IMR-90 (cell line): ENCODE measurements at regions not wholly inside any gene's neighbourhood (a gene's known extent, or its start where the extent isn't known, plus 50 kb on each side); places are given as distances from the start of the nearest gene placed in this dataset.
"Not testable (repeated sequence)": the region's sequence is repeated elsewhere in the genome, so short reads cannot be mapped to it uniquely, and the experiment has no call there.

ENCODE experiments used
- ATAC-seq: fragments of 200-7000 bp; cut with Tn5 transposase; 2 replicates; pipeline ENCODE4 v1.9.1; 2020; ENCODE audit warnings: low read depth, mild to moderate bottlenecking, moderate library complexity
- BruUV-seq: library from RNA; stranded (reverse); fragments of 400-500 nt; replicated peaks from 2 replicates; lab custom pipeline; 2021; lab: Mats Ljungman, UMichigan
- CTCF ChIA-PET: fragments of 300-600 bp; formaldehyde crosslinking; extraction: SDS; loops from one replicate; lab custom pipeline; 2021; ENCODE audit warnings: antibody characterized with exemption; lab: Yijun Ruan, JAX
- POLR2A ChIA-PET: fragments of 300-600 bp; sonication (Branson Sonifier 250); formaldehyde crosslinking; loops from one replicate; lab custom pipeline; 2022; ENCODE audit warnings: antibody characterized with exemption; ENCODE audit not compliant: unreplicated experiment; lab: Charles Lee
- DNase-seq: peaks from one replicate; pipeline ENCODE4 v3.0.0; 2013
- H2AFZ ChIP-seq: replicated peaks from 2 replicates; pipeline ENCODE3; 2013; ENCODE audit warnings: low read length, mild to moderate bottlenecking; ENCODE audit not compliant: poor library complexity
- H2AK5ac ChIP-seq: 2 replicates; pipeline ENCODE4 v1.6.1; 2013; ENCODE audit warnings: low read depth, low read length, inconsistent platforms
- H2AK9ac ChIP-seq: replicated peaks from 2 replicates; pipeline ENCODE3; 2013; ENCODE audit warnings: mild to moderate bottlenecking, low read depth, low read length, moderate library complexity; ENCODE audit not compliant: poor library complexity
- H2BK120ac ChIP-seq: 2 replicates; pipeline ENCODE4 v1.6.1; 2013; ENCODE audit warnings: low read depth, low read length, inconsistent platforms
- H2BK15ac ChIP-seq: 3 replicates; pipeline ENCODE4 v1.6.1; 2013; ENCODE audit warnings: low read depth, low read length, inconsistent platforms
- H2BK20ac ChIP-seq: 2 replicates; pipeline ENCODE4 v1.6.1; 2013; ENCODE audit warnings: low read depth, mild to moderate bottlenecking, inconsistent platforms, low read length, moderate library complexity
- H2BK5ac ChIP-seq: 2 replicates; pipeline ENCODE4 v1.6.1; 2013; ENCODE audit warnings: mild to moderate bottlenecking, low read depth, low read length, inconsistent platforms; ENCODE audit not compliant: poor library complexity, severe bottlenecking
- H3K14ac ChIP-seq: replicated peaks from 2 replicates; pipeline ENCODE4 v1.6.1; 2013; ENCODE audit warnings: low read depth, low read length, inconsistent platforms
- H3K18ac ChIP-seq: 2 replicates; pipeline ENCODE4 v1.6.1; 2013; ENCODE audit warnings: low read depth, low read length, control low read depth
- H3K23ac ChIP-seq: 2 replicates; pipeline ENCODE4 v1.6.1; 2013; ENCODE audit warnings: low read depth, low read length, inconsistent platforms
- H3K27ac ChIP-seq: 2 replicates; pipeline ENCODE4 v1.5.1; 2013; ENCODE audit warnings: mild to moderate bottlenecking, control low read depth, low read length; ENCODE audit not compliant: insufficient read depth
- H3K27me3 ChIP-seq: 2 replicates; pipeline ENCODE4 v1.6.1; 2013; ENCODE audit warnings: low read length; ENCODE audit not compliant: control insufficient read depth, insufficient read depth
- H3K36me3 ChIP-seq: 2 replicates; pipeline ENCODE4 v1.6.1; 2013; ENCODE audit warnings: low read length, mixed read lengths; ENCODE audit not compliant: control insufficient read depth, insufficient read depth
- H3K4ac ChIP-seq: 2 replicates; pipeline ENCODE4 v1.6.1; 2013; ENCODE audit warnings: low read depth, low read length, inconsistent platforms
- H3K4me1 ChIP-seq: 2 replicates; pipeline ENCODE4 v1.6.1; 2013; ENCODE audit warnings: low read length, mixed read lengths; ENCODE audit not compliant: control insufficient read depth, insufficient read depth
- H3K4me2 ChIP-seq: 2 replicates; pipeline ENCODE4 v1.6.1; 2013; ENCODE audit warnings: low read depth, mild to moderate bottlenecking, control low read depth, low read length, moderate library complexity
- H3K4me3 ChIP-seq: 2 replicates; pipeline ENCODE4 v1.5.1; 2013; ENCODE audit warnings: low read depth, mild to moderate bottlenecking, control low read depth, low read length, moderate library complexity; ENCODE audit not compliant: insufficient read depth
- H3K56ac ChIP-seq: 2 replicates; pipeline ENCODE4 v1.6.1; 2013; ENCODE audit warnings: low read length, inconsistent platforms; ENCODE audit not compliant: insufficient read depth; ENCODE audit errors: extremely low read depth
- H3K79me1 ChIP-seq, 2 experiments: 2 replicates each; pipeline ENCODE4 v1.6.1; 2013; ENCODE audit warnings: low read length in 2 of 2, inconsistent platforms in 1 of 2, low read depth in 1 of 2
- H3K9ac ChIP-seq: 2 replicates; pipeline ENCODE4 v1.6.1; 2013; ENCODE audit warnings: low read depth, low read length, control low read depth
- H3K9me1 ChIP-seq: 2 replicates; pipeline ENCODE4 v1.6.1; 2013; ENCODE audit warnings: low read length, inconsistent platforms; ENCODE audit not compliant: insufficient read depth
- H3K9me3 ChIP-seq: 2 replicates; pipeline ENCODE4 v1.6.1; 2013; ENCODE audit warnings: low read length; ENCODE audit not compliant: control insufficient read depth, insufficient read depth
- H4K20me1 ChIP-seq: 2 replicates; pipeline ENCODE4 v1.6.1; 2013; ENCODE audit warnings: low read length, inconsistent platforms; ENCODE audit not compliant: insufficient read depth
- H4K5ac ChIP-seq: 2 replicates; pipeline ENCODE4 v1.6.1; 2013; ENCODE audit warnings: mild to moderate bottlenecking, low read depth, low read length, control low read depth
- H4K8ac ChIP-seq, 2 experiments: 2 replicates each; pipeline ENCODE4 v1.6.1; 2013; ENCODE audit warnings: low read depth in 2 of 2, low read length in 2 of 2, control low read depth in 1 of 2, inconsistent platforms in 1 of 2
- H4K91ac ChIP-seq: 2 replicates; pipeline ENCODE4 v1.6.1; 2013; ENCODE audit warnings: low read depth, low read length, inconsistent platforms; ENCODE audit not compliant: insufficient read depth
- WGBS, 2 experiments: methylation state at CpG; one replicate each; pipeline versions ENCODE4 v1.1.5 to v1.1.7; 2013; ENCODE audit warnings: missing lambda C conversion rate in 2 of 2; ENCODE audit not compliant: insufficient read length in 1 of 2; ENCODE audit errors: extremely low coverage in 2 of 2; 5-methylcytosine and 5-hydroxymethylcytosine counted together
- dilution Hi-C: fragments of 300-500 bp; cut with HindIII; formaldehyde crosslinking; loops from one replicate; pipeline ENCODE4 v1.14.3; 2018; ENCODE audit warnings: low sequenced_read_pairs; ENCODE audit not compliant: unreplicated experiment
- in situ Hi-C: fragments of 300-500 bp; cut with MboI; formaldehyde crosslinking; loops from 3 replicates; pipeline ENCODE4 v1.14.3; 2019; ENCODE audit warnings: low sequenced_read_pairs, inconsistent platforms, mixed read lengths
- intact Hi-C: fragments of 100-400 bp; cut with micrococcal nuclease; formaldehyde crosslinking; loops from 2 replicates; pipeline ENCODE4 v1.10.0; 2022

DNA sequence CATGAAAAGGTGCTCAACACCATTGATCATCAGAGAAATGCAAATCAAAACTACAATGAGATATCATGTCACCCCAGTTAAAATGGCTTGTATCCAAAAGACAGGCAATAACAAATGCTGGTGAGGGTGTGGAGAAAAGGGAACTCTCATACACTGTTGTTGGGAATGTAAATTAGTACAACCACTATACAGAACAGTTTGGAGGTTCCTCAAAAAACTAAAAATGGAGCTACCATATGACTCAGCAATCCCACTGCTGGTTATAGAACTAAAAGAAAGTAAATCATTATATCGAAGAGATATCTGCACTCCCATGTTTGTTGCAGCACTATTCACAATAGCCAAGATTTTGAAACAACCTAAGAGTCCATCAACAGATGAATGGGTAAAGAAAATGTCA lies 238.0 kb downstream of the ZNF621 start:
- H3K9me1 ChIP-seq, H2BK15ac ChIP-seq, H3K4ac ChIP-seq, H2BK120ac ChIP-seq, in situ Hi-C loops, H3K79me1 ChIP-seq, H2AK5ac ChIP-seq, H3K9me3 ChIP-seq, BruUV-seq, H4K20me1 ChIP-seq, H3K23ac ChIP-seq, H3K18ac ChIP-seq, H2BK5ac ChIP-seq, H2AK9ac ChIP-seq, H4K5ac ChIP-seq, H3K56ac ChIP-seq, H2AFZ ChIP-seq, intact Hi-C loops, H2BK20ac ChIP-seq, CTCF ChIA-PET, DNase-seq, H3K9ac ChIP-seq, H4K8ac ChIP-seq, H3K4me3 ChIP-seq, ATAC-seq, H3K4me1 ChIP-seq, H3K27ac ChIP-seq, POLR2A ChIA-PET, H3K14ac ChIP-seq, dilution Hi-C loops, H3K36me3 ChIP-seq, H4K91ac ChIP-seq, H3K4me2 ChIP-seq, H3K27me3 ChIP-seq: not testable (repeated sequence)
- no CpG with 5 or more reads among the region's 1 CpG for WGBS, 2 experiments
